GM11168 (cell line): ENCODE measurements at regions not wholly inside any gene's neighbourhood (a gene's known extent, or its start where the extent isn't known, plus 50 kb on each side); places are given as distances from the start of the nearest gene placed in this dataset.

Experiments used
- in situ Hi-C: fragments of 300-500 bp; cut with MboI; formaldehyde crosslinking; loops from one replicate; pipeline ENCODE4 v1.12.0; 2022; ENCODE audit warnings: low sequenced_read_pairs; ENCODE audit not compliant: unreplicated experiment

DNA sequence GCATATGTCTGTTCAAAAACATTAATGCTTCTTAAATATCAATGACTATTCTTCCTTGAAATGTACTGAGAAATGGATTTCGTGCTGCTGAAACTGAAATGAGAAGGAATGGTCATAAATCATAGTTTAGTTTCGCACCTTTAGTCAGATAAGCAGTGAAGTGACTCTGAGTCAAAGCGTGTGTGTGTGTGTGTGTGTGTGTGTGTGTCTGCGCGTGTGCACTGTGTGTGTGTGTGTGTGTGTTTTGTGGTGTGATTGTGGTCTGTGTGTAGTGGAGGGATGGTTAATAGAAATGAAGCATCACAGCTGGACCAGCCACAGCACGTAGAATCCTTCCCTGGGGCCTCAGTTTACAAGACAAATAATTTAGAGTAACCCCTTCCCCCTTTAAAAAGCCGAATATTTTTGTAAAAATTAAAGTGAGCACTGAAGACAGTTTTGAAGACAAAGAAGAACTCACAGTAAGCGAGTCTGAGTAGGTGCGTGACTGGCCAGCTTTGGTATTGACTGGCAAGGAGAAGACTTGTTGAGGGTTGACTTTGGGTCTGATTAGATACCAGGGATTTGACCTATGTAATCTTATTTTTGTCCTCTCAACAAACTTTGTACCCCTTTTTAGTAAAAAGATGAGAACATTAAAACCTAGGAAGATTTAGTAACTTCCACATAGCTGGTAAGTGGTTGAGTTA, 202.0 kb upstream of the IL12A start:
- in situ Hi-C loops: no loop called here

- in situ Hi-C loops: no loop called here
Observed at GRCh38 chr3:159787178-159787574, 201.5 kb upstream of the IL12A start.

DNA sequence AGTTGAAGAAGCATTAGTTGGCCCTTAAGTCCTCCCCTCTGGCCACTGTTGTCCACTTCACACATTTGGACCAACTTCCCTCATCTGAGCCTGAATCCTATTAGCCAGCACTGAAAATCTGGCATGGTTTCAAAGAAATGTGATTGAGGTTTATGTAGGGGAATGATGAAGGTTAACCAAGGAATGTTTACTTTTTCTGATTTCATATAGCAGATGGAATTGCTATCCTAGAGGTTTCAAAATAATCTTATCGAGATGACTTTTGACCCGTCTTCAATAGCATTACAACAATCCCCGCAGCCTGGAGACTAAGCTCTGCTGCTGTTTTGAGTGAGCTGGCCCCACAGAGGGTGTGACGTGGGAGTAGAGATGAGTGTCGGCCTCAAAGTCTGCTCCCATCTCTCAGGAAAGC, 200.8 kb upstream of the IL12A start:
- in situ Hi-C loops: no loop called here

GRCh38 chr3:159788291-159788690, 200.3 kb upstream of the IL12A start:
- in situ Hi-C loops: no loop called here

DNA sequence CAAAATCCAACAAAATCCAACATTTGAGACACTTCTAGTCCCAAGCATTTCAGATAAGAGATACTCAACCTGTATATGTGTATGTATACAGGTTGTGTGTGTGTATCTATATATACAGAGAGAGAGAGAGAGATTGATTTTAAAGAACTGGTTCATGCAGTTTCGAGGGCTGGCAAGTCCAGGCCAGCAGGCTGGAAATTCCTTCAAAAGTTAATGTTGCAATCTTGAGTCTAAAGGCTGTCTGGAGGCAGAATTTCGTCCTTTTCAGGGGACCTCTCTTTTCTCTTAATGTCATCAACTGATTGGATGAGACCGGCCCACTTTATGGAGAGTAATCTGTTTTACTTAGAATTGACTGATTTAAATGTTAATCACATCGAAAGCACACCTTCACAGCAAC, 199.6 kb upstream of the IL12A start:
- in situ Hi-C loops: no loop called here

DNA sequence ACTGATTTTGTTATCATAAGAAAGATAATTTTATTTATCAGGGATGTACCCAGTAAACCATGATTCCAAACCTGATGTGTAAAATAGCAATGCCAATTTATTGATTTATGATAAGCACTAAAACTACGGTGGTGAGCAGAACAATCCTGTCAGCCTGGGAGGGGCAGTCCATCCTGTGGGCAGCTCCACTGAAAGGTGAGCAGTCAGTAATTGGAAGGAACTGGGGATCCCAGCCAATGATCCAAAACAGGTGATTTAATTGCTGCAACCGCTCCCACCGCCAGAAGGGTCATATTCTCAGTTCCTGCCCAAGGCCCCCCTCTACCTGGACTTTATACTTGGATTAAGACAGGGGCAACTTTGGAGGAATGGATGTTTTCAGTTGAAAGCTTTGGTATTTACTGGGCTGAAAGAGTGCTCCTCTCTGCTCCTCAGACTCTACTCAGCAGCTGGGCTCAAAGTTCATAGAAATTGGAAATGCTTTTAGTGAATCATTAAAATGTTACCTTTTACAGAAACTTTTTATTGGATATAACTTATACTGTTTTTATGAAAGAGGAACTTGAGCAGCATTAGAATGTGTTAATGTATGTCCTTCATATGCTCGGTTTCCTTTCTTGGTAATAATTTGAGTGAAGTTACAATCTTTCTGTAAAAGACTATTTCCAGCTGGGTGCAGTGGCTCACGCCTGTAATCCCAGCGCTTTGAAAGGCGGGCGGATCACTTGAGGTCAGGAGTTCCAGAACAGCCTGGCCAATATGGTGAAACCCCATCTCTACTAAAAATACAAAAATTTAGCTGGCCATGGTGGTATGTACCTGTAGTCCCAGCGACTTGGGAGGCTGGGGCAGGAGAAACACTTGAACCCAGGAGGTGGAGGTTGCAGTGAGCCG, 198.6 kb upstream of the IL12A start:
- in situ Hi-C loops: no loop called here

GRCh38 chr3:159791336-159791735, 197.3 kb upstream of the IL12A start:
- in situ Hi-C loops: no loop called here

- in situ Hi-C loops: no loop called here
Observed at GRCh38 chr3:159792070-159792469, 196.6 kb upstream of the IL12A start.

GRCh38 chr3:159795042-159795441, 193.6 kb upstream of the IL12A start:
- in situ Hi-C loops: no loop called here

DNA sequence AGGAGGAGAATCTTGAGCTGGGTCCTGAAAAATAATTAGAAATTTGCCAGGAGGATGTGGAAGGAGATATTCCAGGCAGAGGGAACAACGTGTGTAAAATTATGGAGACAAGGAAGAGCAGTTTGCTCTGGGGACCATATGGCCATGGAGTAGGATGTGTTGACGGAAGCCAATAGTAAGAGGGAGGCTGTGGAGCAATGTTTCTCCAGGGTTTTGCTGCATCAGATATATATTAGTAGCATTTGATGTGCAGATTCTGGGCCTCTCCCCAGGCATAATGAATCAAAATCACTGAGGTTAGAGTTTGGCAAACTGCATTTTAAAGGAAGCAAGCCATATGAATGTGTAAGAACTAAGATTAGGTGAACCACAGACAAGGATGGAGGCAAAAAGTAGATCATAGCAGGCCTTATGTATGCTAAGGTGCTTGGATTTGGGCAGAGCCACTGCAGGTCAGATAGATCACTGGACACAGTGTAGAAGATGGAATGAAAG, 192.9 kb upstream of the IL12A start:
- in situ Hi-C loops: no loop called here

DNA sequence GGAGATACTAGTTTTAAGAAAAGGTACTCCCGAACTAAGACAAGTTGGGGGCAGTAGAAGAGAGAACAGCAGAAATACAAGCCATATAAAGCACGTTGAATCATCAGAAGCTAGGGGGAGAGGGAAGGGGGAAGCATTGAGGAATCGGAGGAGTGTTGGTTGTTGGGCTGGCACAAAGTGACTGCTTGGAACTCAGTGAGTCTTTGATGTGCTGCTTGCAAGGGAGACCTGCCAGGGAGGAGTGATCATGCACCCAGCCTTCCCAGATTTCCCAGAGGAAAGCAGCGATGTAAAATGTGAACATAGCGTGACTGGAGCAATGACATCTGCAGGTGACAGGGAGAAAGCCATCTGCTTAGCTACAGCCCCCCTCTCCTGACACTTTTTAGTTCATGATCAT, 192.4 kb upstream of the IL12A start:
- in situ Hi-C loops: no loop called here

DNA sequence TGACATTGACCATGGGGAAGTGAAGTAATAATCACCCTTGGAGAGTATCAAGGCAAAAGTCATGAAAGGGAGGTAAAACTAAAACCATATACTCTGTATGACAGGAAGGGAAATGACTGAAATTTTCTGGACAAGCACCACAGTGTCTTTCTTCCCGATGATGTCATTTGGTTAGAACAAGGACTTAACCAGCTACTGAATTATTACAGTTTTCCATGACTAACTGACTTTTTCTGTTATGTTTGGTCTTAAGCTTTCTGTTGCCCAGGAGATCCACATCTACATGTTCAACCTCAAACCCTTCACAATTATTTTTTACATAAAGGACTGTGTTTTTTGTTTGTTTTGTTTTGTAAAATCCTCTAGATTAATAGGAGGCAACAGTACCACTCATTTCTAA, 191.9 kb upstream of the IL12A start:
- in situ Hi-C loops: no loop called here

DNA sequence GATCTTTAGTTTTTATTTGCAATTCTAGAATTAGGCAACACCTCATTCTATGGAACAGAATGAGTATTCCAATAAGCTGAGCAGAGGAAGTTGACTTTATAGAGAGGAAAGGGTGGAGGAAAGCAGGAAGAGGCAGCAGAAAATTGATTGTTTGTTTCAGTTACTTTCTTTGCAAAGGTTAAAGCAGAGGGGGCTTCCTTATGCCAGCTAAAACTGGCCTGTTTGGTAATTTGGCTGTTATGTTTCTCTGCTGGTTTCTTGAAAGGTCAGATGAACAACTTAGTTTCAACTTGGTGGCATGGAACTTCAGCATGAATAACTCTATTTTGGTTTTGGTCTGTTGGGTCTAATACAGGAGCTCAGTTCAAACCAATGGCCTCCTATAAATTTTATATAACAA, 190.9 kb upstream of the IL12A start:
- in situ Hi-C loops: no loop called here

GRCh38 chr3:159798951-159799350, 189.7 kb upstream of the IL12A start:
- in situ Hi-C loops: no loop called here

DNA sequence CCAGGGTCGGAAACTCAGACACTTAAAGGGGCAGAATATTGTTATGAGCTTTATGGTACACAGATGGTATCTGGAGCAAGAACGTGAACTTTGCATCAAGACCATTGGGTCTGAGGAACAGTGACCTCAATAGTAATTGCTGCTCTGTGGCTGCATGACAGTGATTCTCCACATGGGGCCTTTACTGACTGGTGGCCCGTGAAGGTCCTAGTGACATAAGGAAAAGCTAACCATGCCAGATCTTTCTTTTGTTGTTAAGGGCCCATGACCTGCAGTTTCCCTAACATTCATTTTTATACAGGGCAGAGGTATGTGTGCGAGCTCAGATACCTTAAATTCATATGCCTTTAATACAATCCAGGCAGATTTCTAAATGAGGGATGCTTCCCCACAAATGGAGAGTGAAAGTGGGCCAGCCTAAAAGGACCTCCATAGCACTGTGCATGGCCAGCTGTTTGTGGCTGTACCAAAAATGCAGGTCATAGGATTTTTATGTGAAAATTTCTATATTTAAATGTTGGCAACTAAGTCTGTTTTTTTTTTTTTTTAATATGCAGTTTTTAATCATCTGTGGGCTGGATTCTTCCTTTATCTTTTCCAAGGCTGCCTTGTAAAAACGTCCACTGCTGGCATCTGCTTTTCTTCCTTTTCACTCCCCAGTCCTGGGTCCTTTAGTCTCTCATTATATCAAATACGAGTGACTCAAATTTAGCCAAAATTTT, 188.0 kb upstream of the IL12A start:
- in situ Hi-C loops: loop anchor here (25.0 kb wide), 1 partner anchor 538 kb away; no protein-coding TSS in a partner anchor

DNA sequence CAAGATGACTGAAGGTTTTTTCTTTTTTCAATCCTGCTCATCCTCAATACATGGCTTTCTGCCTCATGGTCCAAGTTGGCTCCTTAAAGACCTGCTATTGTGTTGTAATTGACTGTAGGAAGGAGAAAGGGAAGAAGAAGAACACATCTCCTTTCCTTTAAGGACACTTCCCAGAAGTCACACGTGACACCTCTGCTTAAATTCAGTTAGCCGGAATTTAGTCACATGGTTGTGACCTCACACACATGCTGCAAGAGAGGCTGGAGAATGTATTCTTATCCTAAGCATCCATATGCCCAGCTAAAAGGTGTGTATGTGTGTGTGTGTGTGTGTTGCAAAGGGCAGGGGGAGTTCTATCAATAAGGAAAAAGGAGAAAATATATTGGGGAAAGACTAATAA, 185.8 kb upstream of the IL12A start:
- in situ Hi-C loops: loop anchor here (25.0 kb wide), 1 partner anchor 541 kb away; no protein-coding TSS in a partner anchor

DNA sequence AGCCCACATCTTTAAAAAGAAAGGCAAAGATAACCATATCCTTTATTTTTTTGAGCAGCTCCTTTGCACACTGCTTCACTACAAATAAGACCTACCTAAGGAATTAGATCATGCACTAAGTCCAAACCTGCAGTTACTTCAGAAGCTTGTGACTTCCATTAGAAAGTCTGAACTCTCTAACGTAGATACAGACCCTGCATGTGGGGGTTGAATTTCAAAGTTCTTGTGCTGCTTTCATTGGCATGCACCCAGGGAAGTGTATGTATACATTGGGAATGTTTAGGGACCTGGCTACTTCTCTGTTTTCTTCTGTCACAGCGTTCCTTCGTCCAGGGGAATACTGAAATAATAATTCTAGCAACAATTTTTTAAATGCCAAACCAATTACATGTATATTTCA, 185.2 kb upstream of the IL12A start:
- in situ Hi-C loops: loop anchor here (25.0 kb wide), 1 partner anchor 541 kb away; no protein-coding TSS in a partner anchor

DNA sequence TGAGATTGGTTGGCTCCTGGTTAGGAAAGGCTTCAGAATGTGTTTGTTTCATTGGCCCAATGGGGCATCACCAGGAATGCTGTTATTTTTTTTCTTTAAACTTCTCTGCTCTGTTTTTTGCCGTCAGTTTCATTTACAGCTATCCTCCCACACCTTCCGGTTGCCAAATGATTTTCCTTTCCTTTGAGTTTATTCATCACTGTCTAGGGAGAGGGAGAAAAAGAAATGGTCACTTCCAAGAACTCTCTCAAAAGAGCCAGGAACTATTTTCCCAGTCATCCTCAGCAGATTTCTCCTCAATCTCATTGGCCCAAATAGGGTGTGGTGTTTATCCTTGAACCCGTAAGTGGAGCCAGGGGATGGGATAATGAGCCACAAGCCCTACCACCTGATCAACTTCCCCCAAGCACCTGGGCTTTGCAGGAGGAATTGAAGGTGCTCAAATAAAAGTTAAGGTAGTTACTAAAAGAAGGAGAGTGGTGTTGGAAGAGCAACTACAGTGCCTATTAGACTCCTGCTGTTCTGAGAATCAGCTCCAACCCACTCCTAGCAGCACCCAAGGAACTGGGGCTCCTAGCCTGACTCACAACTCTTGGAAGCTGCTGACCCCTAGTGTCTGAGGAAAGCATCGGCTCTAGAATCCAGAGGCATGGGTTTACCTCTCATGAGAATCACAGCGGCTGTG, 183.8 kb upstream of the IL12A start:
- in situ Hi-C loops: loop anchor here (25.0 kb wide), 1 partner anchor 543 kb away; no protein-coding TSS in a partner anchor

DNA sequence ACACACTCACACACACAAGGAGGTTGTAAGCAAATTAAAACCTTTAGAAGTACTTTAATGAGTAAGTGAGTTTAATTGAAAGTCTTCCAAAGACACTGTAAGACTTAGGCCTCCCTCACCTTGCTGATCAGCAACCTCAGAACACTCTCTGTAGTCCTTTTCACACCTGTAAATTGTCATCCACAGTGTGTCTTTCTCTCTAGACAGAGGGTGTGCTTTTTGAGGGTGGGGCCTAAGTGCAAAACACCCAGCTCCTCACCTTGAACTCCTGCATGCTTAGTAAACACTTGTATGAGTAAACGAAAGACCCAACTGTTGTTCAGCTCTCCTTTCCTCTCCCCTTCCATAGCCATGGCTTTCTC, 183.2 kb upstream of the IL12A start:
- in situ Hi-C loops: loop anchor here (25.0 kb wide), 1 partner anchor 543 kb away; no protein-coding TSS in a partner anchor

DNA sequence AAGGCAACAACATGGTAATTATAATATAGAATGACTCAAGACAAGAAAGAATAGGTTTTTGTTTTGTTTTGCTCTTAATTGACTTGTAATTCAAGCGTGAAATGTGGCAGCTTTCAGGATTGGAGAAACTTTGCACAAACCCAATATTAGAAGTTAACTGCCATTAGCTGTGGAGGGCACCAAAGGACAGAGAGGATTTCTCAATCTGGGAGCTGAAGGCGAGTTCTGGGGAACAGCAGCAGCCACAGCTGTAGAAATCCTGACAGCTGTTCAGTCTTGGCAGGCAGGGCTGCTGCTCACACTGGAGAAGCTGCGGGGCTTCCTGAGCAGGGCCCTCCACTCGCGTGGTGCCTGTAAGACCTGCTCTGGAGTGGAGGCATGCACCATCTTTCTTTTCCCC, 182.2 kb upstream of the IL12A start:
- in situ Hi-C loops: loop anchor here (25.0 kb wide), 1 partner anchor 544 kb away; no protein-coding TSS in a partner anchor
